Fibroblast of lung (primary cell): ENCODE measurements at regions not wholly inside any gene's neighbourhood (a gene's known extent, or its start where the extent isn't known, plus 50 kb on each side); places are given as distances from the start of the nearest gene placed in this dataset.
A peak's percentile ranks its signal among the peaks of the same experiment; 100 is the strongest.

Experiments
- DNase-seq, 2 donors: peaks; one replicate each; pipeline versions ENCODE4 v3.0.0 to v3.0.0-alpha.2; 2010; ENCODE audit warnings: low read depth in 2 of 2
- H2AFZ ChIP-seq: 2 replicates; pipeline ENCODE4 v1.5.1; 2012; ENCODE audit warnings: low read length, control low read depth, inconsistent platforms
- H3K27ac ChIP-seq: 2 replicates; pipeline ENCODE4 v1.5.1; 2011; ENCODE audit warnings: low read length, control low read depth; ENCODE audit not compliant: insufficient read depth
- H3K27me3 ChIP-seq: 2 replicates; pipeline ENCODE4 v1.5.1; 2011; ENCODE audit warnings: mild to moderate bottlenecking, low read length; ENCODE audit not compliant: control insufficient read depth, insufficient read depth
- H3K36me3 ChIP-seq: 2 replicates; pipeline ENCODE4 v1.5.1; 2011; ENCODE audit warnings: low read length; ENCODE audit not compliant: control insufficient read depth, insufficient read depth
- H3K4me1 ChIP-seq: 2 replicates; pipeline ENCODE4 v1.5.1; 2011; ENCODE audit warnings: low read length; ENCODE audit not compliant: control insufficient read depth, insufficient read depth; ENCODE audit errors: extremely low read depth
- H3K4me2 ChIP-seq: 2 replicates; pipeline ENCODE4 v1.5.1; 2011; ENCODE audit warnings: low read length, control low read depth; ENCODE audit not compliant: insufficient read depth; ENCODE audit errors: extremely low read depth
- H3K4me3 ChIP-seq, 4 experiments: fragments of 200-600 bp in 1 of 4; sonication (generic) in 1 of 4; replicated peaks in 1 of 4; 2 replicates each; pipeline ENCODE4 v1.5.1; 2011 to 2016; ENCODE audit warnings: low read length in 4 of 4, low read depth in 3 of 4, mild to moderate bottlenecking in 3 of 4, control low read depth in 2 of 4, inconsistent platforms in 1 of 4, mixed read lengths in 1 of 4; ENCODE audit not compliant: insufficient read depth in 1 of 4; ENCODE audit errors: control extremely low read depth in 1 of 4
- H3K79me2 ChIP-seq: 2 replicates; pipeline ENCODE4 v1.5.1; 2012; ENCODE audit warnings: mild to moderate bottlenecking, low read length, inconsistent platforms; ENCODE audit not compliant: control insufficient read depth, insufficient read depth
- H3K9ac ChIP-seq: 2 replicates; pipeline ENCODE4 v1.5.1; 2011; ENCODE audit warnings: mild to moderate bottlenecking, low read length, control low read depth; ENCODE audit not compliant: insufficient read depth
- H3K9me3 ChIP-seq: 2 replicates; pipeline ENCODE4 v1.5.1; 2012; ENCODE audit warnings: low read depth, low read length; ENCODE audit not compliant: control insufficient read depth, insufficient read depth
- H4K20me1 ChIP-seq: 2 replicates; pipeline ENCODE4 v1.5.1; 2011; ENCODE audit warnings: low read length; ENCODE audit not compliant: control insufficient read depth, insufficient read depth; ENCODE audit errors: extremely low read depth
- CTCF ChIP-seq, 2 donors: IDR thresholded peaks in 1 of 2; conservative IDR thresholded peaks in 1 of 2; 1 replicate in 1 of 2; 2 replicates in 1 of 2; pipeline ENCODE4 v1.5.1; 2011 to 2012; ENCODE audit warnings: low read length in 2 of 2, control low read depth in 1 of 2, inconsistent platforms in 1 of 2, low read depth in 1 of 2, mild to moderate bottlenecking in 1 of 2
- EZH2 ChIP-seq: IDR thresholded peaks from 2 replicates; pipeline ENCODE4 v1.5.1; 2012; ENCODE audit warnings: low read length, control low read depth, mild to moderate bottlenecking; ENCODE audit errors: missing control alignments

DNA sequence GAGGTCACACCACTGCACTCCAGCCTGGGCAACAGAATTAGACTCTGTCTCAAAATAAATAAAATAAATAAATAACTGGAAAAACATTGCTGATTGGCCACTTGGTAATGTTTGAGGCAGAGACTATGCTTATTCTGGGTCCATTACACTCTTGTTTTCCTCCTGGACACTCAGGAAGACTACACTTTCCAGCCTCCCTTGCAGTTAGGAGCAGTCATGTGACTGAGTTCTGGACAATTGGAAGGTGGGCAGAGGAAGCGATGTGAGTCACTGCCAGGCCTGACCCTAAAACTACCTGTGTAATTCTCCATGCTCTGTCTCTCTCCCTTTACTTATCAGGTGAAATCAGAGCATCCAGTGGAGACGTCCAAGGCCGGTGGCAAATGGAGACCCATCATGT, 74.4 kb downstream of the VCPKMT start:
- Histone ChIP-seq H3K27ac (no peak overlapping the region), H3K4me2 (no peak overlapping the region), H3K79me2 (no peaks in the 10 kb centered on the region), H3K9me3 (no peaks in the 10 kb centered on the region), H3K27me3 (no peaks in the 10 kb centered on the region), H3K36me3 (no peaks in the 10 kb centered on the region), H3K9ac (no peak overlapping the region), H2AFZ (no peak overlapping the region), H3K4me3 (no peak overlapping the region), H3K4me1 (peaks cover 39% of the 10 kb centered on the region), H4K20me1 (no peaks in the 10 kb centered on the region)
- TF ChIP-seq CTCF (conservative IDR thresholded peaks at IDR 0.05 in 1 of 2, IDR thresholded peaks at IDR 0.05 in 1 of 2; ENCODE audit: low read depth in 1 of 2, low read length in 2 of 2) (no peak), EZH2 (no peak)
- DNase-seq: no peak

DNA sequence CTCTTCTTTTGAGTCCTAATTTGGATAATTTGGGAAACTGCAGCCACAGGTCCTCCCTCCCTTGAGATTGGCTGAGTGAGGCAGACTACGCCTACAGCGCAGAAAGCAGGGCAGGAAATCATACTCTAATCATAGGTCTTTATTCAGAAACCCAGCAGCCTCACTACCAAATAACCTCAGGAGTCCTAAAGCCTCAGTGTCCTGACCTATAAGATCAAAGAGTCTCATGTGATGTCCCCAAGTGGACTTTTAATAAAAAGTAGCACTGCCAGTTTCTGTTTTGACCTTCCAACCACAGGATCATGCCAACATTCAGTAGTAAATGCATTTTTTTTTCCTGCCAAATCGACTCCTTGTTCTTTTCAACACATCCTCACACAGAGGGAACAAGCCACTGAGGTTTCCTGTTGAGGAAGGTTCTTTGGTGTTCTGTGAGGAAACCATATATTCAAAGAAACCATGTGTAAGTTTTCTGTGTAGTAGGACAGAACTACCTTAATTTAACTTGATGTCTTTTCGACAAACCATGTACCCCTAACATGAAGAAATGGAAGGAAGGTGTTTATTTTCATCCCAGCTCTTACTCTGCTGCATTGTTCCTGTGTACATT, 72.2 kb downstream of the VCPKMT start:
- Histone ChIP-seq H3K9me3 (no peaks in the 10 kb centered on the region), H3K27ac (peak overlapping the region; percentile 58), H3K4me2 (no peak overlapping the region), H2AFZ (peak overlapping the region; percentile 35), H3K9ac (no peak overlapping the region), H4K20me1 (no peaks in the 10 kb centered on the region), H3K4me1 (peaks cover 32% of the 10 kb centered on the region), H3K36me3 (no peaks in the 10 kb centered on the region), H3K79me2 (no peaks in the 10 kb centered on the region), H3K4me3 (no peak overlapping the region), H3K27me3 (no peaks in the 10 kb centered on the region)
- no peak for TF ChIP-seq EZH2
- no peak for DNase-seq

DNA sequence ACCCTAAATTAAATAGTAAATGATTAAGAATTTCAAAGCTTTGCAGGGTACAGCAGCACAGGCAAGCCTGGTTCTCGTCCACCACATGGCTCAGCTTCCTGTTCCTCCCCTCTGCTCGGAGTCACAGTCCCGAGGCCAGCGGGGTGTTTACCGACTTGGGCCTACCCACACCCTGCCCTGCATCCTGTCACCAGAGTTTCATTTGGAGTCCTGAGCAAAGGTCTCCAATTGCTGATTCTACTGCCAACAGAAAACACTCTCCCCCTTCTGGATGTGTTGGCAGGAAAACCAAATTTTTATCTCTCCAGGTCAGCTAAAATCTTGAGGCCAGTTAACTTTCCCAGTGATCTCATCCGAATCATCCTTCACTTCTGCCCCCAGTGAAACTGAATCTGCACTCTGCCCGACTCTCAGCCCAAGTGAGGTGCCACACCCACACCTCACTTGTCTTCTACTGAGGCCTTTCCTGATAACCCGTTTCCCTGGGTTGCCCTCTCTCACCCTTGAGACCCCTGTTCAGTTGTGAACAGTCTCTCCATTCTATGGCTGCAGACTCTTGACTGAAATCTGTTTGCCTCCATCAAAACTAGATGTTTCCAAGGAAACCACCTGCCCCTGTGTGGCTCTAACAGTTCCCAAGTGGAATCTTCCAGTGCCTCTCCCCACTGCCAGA, 71.2 kb downstream of the VCPKMT start:
- H3K27me3 ChIP-seq: no peaks in the 10 kb centered on the region
- no peaks in the 10 kb centered on the region for H3K9me3 ChIP-seq
- H3K27ac ChIP-seq: peak overlapping the region; percentile 58
- H3K9ac ChIP-seq: no peak overlapping the region
- no peak overlapping the region for H3K4me3 ChIP-seq
- H3K4me2 ChIP-seq: no peak overlapping the region
- peak overlapping the region; percentile 33 for H2AFZ ChIP-seq
- H3K36me3 ChIP-seq: no peaks in the 10 kb centered on the region
- no peak for TF ChIP-seq CTCF (conservative IDR thresholded peaks at IDR 0.05 in 1 of 2, IDR thresholded peaks at IDR 0.05 in 1 of 2; ENCODE audit: low read depth in 1 of 2, low read length in 2 of 2)
- no peak for TF ChIP-seq EZH2
- H3K79me2 ChIP-seq: no peaks in the 10 kb centered on the region
- peaks cover 23% of the 10 kb centered on the region for H3K4me1 ChIP-seq
- peak; percentile 84 to 88 for DNase-seq
- no peaks in the 10 kb centered on the region for H4K20me1 ChIP-seq
